ENCODE measurements at regions not wholly inside any gene's neighbourhood (a gene's known extent, or its start where the extent isn't known, plus 50 kb on each side); places are given as distances from the start of the nearest gene placed in this dataset.

- Histone ChIP-seq H3K9me3 (ENCODE audit: control insufficient read depth in 1 of 2, insufficient read depth in 1 of 2, low read depth in 1 of 2, low read length in 2 of 2) (no peaks in the 10 kb centered on the region), H3K4me2 (ENCODE audit: low read length) (no peak overlapping the region), H4K20me1 (ENCODE audit: insufficient read depth) (no peaks in the 10 kb centered on the region), H3K36me3 (ENCODE audit: control insufficient read depth in 1 of 2, insufficient read depth in 2 of 2, low read length in 2 of 2) (no peaks in the 10 kb centered on the region), H3K4me3 (replicated peaks in 1 of 2; ENCODE audit: low read depth in 1 of 2, low read length in 2 of 2) (no peak overlapping the region), H2AFZ (ENCODE audit: low read depth, low read length, poor library complexity, severe bottlenecking) (no peak overlapping the region), H3K27ac (ENCODE audit: low read depth, low read length) (no peak overlapping the region), H3K9ac (ENCODE audit: low read length) (no peak overlapping the region), H3K27me3 (ENCODE audit: insufficient read depth, low read length) (peaks cover 35% of the 10 kb centered on the region), H3K9me2 (ENCODE audit: insufficient read depth) (no peaks in the 10 kb centered on the region), H3K79me2 (ENCODE audit: insufficient read depth, low read length) (no peaks in the 10 kb centered on the region), H3K4me1 (ENCODE audit: control insufficient read depth in 1 of 2, insufficient read depth in 2 of 2, low read length in 2 of 2) (no peaks in the 10 kb centered on the region)
- BruUV-seq (replicated peaks): no TSS peak
- no peak for DNase-seq (ENCODE audit: low read depth, low spot score)
- TF ChIP-seq TCF7L2 (IDR thresholded peaks at IDR 0.05; ENCODE audit: borderline replicate concordance, extremely low read depth, insufficient read depth, insufficient read length): no peak
- ChIA-PET RAD21 (ENCODE audit: low non-redundant PET in 1 of 2, low total read pairs in 2 of 2, uncharacterized antibody in 2 of 2, unreplicated experiment in 2 of 2) (no interaction called here), CTCF (no interaction called here), POLR2A (no interaction called here)
- intact Hi-C loops (cut with micrococcal nuclease): no loop called here
- no peak for ATAC-seq
These were observed 117.4 kb upstream of the ADAMTS9 start for GRCh38 chr3:64805248-64805647.

- no peak for TF ChIP-seq ZFX (IDR thresholded peaks at IDR 0.05)
- no peak for TF ChIP-seq ATF3 (IDR thresholded peaks at IDR 0.05)
- TF ChIP-seq ZNF274 (IDR thresholded peaks at IDR 0.05; ENCODE audit: low read depth, low read length): no peak
- TF ChIP-seq EZH2phosphoT487 (IDR thresholded peaks at IDR 0.05; ENCODE audit: borderline replicate concordance): no peak
- no peak for TF ChIP-seq POLR2AphosphoS5 (IDR thresholded peaks at IDR 0.05; ENCODE audit: low read depth, low read length)
- no peak for TF ChIP-seq SIN3A (IDR thresholded peaks at IDR 0.05; ENCODE audit: low read depth)
- Histone ChIP-seq H3K27me3 (ENCODE audit: insufficient read depth, low read length) (peaks cover 33% of the 10 kb centered on the region), H3K4me3 (replicated peaks in 1 of 2; ENCODE audit: low read depth in 1 of 2, low read length in 2 of 2) (no peak overlapping the region), H3K79me2 (ENCODE audit: insufficient read depth, low read length) (no peaks in the 10 kb centered on the region), H2AFZ (ENCODE audit: low read depth, low read length, poor library complexity, severe bottlenecking) (no peak overlapping the region), H3K27ac (ENCODE audit: low read depth, low read length) (no peak overlapping the region), H3K9ac (ENCODE audit: low read length) (no peak overlapping the region), H3K9me2 (ENCODE audit: insufficient read depth) (no peaks in the 10 kb centered on the region), H3K4me1 (ENCODE audit: control insufficient read depth in 1 of 2, insufficient read depth in 2 of 2, low read length in 2 of 2) (no peaks in the 10 kb centered on the region), H3K9me3 (ENCODE audit: control insufficient read depth in 1 of 2, insufficient read depth in 1 of 2, low read depth in 1 of 2, low read length in 2 of 2) (no peaks in the 10 kb centered on the region), H4K20me1 (ENCODE audit: insufficient read depth) (no peaks in the 10 kb centered on the region), H3K36me3 (ENCODE audit: control insufficient read depth in 1 of 2, insufficient read depth in 2 of 2, low read length in 2 of 2) (no peaks in the 10 kb centered on the region), H3K4me2 (ENCODE audit: low read length) (no peak overlapping the region)
- no TSS peak for BruUV-seq (replicated peaks)
- CTCF ChIA-PET: no interaction called here
- no peak for DNase-seq (ENCODE audit: low read depth, low spot score)
- POLR2A ChIA-PET: no interaction called here
- ATAC-seq: no peak
- RAD21 ChIA-PET (ENCODE audit: low non-redundant PET in 1 of 2, low total read pairs in 2 of 2, uncharacterized antibody in 2 of 2, unreplicated experiment in 2 of 2): no interaction called here
- intact Hi-C loops (cut with micrococcal nuclease): no loop called here
These were observed 115.7 kb upstream of the ADAMTS9 start for GRCh38 chr3:64803469-64803868.
